ENCODE measurements at regions not wholly inside any gene's neighbourhood (a gene's known extent, or its start where the extent isn't known, plus 50 kb on each side); places are given as distances from the start of the nearest gene placed in this dataset.

GRCh38 chr11:28736256-28736655 lies 628.1 kb downstream of the METTL15 start:
- DNase-seq (ENCODE audit: low spot score): no peak

GRCh38 chr11:28735511-28735910 lies 627.3 kb downstream of the METTL15 start:
- DNase-seq (ENCODE audit: low spot score): no peak

GRCh38 chr11:28730889-28731288 lies 622.7 kb downstream of the METTL15 start:
- DNase-seq (ENCODE audit: low spot score): no peak

- DNase-seq (ENCODE audit: low spot score): peak; percentile 68
Observed at GRCh38 chr11:28730336-28730735, 622.1 kb downstream of the METTL15 start.

- no peak for DNase-seq (ENCODE audit: low spot score)
Observed at GRCh38 chr11:28729339-28729738, 621.2 kb downstream of the METTL15 start.

- no peak for DNase-seq (ENCODE audit: low spot score)
Observed at GRCh38 chr11:28728666-28729065, 620.5 kb downstream of the METTL15 start.

GRCh38 chr11:28727254-28727653 lies 619.1 kb downstream of the METTL15 start:
- no peak for DNase-seq (ENCODE audit: low spot score)

- DNase-seq (ENCODE audit: low spot score): no peak
Observed at GRCh38 chr11:28726432-28726831, 618.2 kb downstream of the METTL15 start.

GRCh38 chr11:28715726-28716125 lies 607.5 kb downstream of the METTL15 start:
- DNase-seq (ENCODE audit: low spot score): no peak

- DNase-seq (ENCODE audit: low spot score): no peak
Observed at GRCh38 chr11:28713850-28714249, 605.7 kb downstream of the METTL15 start.

GRCh38 chr11:28708075-28708474 lies 599.9 kb downstream of the METTL15 start:
- no peak for DNase-seq (ENCODE audit: low spot score)

- no peak for DNase-seq (ENCODE audit: low spot score)
Observed at GRCh38 chr11:28704801-28705200, 596.6 kb downstream of the METTL15 start.

- DNase-seq (ENCODE audit: low spot score): no peak
Observed at GRCh38 chr11:28703371-28703770, 595.2 kb downstream of the METTL15 start.

- DNase-seq (ENCODE audit: low spot score): no peak
Observed at GRCh38 chr11:28702871-28703270, 594.7 kb downstream of the METTL15 start.

GRCh38 chr11:28702450-28702790 lies 594.2 kb downstream of the METTL15 start:
- peak; percentile 13 for DNase-seq (ENCODE audit: low spot score)

- DNase-seq (ENCODE audit: low spot score): peak; percentile 71
Observed at GRCh38 chr11:28701760-28702449, 593.7 kb downstream of the METTL15 start.

- no peak for DNase-seq (ENCODE audit: low spot score)
Observed at GRCh38 chr11:28699701-28700100, 591.5 kb downstream of the METTL15 start.

GRCh38 chr11:28697920-28698827 lies 590.0 kb downstream of the METTL15 start:
- DNase-seq (ENCODE audit: low spot score): peak; percentile 43

- no peak for DNase-seq (ENCODE audit: low spot score)
Observed at GRCh38 chr11:28696591-28696990, 588.4 kb downstream of the METTL15 start.

GRCh38 chr11:28690746-28691145 lies 582.6 kb downstream of the METTL15 start:
- DNase-seq (ENCODE audit: low spot score): no peak

GRCh38 chr11:28684011-28684586 lies 575.9 kb downstream of the METTL15 start:
- DNase-seq (ENCODE audit: low spot score): no peak

GRCh38 chr11:28679795-28680468 lies 571.7 kb downstream of the METTL15 start:
- no peak for DNase-seq (ENCODE audit: low spot score)

Measured in COLO829 (cell line).